GM12891 (cell line): ENCODE measurements at regions not wholly inside any gene's neighbourhood (a gene's known extent, or its start where the extent isn't known, plus 50 kb on each side); places are given as distances from the start of the nearest gene placed in this dataset.

ENCODE experiments used
- DNase-seq: peaks from one replicate; pipeline ENCODE4 v3.0.0; 2011; ENCODE audit warnings: low spot score; ENCODE audit not compliant: insufficient read length
- FAIRE-seq: peaks from 2 replicates; lab custom pipeline; 2011; peaks lifted over from hg19 to GRCh38; lab: Jason Lieb, UNC
- PAX5 ChIP-seq: IDR thresholded peaks from 2 replicates; pipeline ENCODE4 v1.6.1; 2011; ENCODE audit warnings: low read length, moderate library complexity, mild to moderate bottlenecking; ENCODE audit not compliant: insufficient read depth, severe bottlenecking
- POLR2A ChIP-seq: IDR thresholded peaks from 2 replicates; pipeline ENCODE4 v1.6.1; 2011; ENCODE audit warnings: low read depth, low read length, control low read depth
- POLR2AphosphoS5 ChIP-seq: IDR thresholded peaks from 2 replicates; pipeline ENCODE4 v1.6.1; 2011; ENCODE audit warnings: low read depth, low read length, control low read depth
- POU2F2 ChIP-seq: IDR thresholded peaks from 2 replicates; pipeline ENCODE4 v1.6.1; 2011; ENCODE audit warnings: low read depth, mild to moderate bottlenecking, control low read depth, low read length, moderate library complexity
- SPI1 ChIP-seq: IDR thresholded peaks from 2 replicates; pipeline ENCODE4 v1.6.1; 2011; ENCODE audit warnings: low read depth, low read length, control low read depth
- TAF1 ChIP-seq: IDR thresholded peaks from 2 replicates; pipeline ENCODE4 v1.6.1; 2011; ENCODE audit warnings: low read depth, low read length, control low read depth

- DNase-seq (no peak), FAIRE-seq (no peak)
- TF ChIP-seq POU2F2 = no peak
- TF ChIP-seq POLR2AphosphoS5 = no peak
- no peak for TF ChIP-seq POLR2A
- no peak for TF ChIP-seq TAF1
- TF ChIP-seq PAX5 = no peak
- no peak for TF ChIP-seq SPI1
Observed at GRCh38 chr16:14370736-14371234, 259.3 kb downstream of the PARN start.

DNA sequence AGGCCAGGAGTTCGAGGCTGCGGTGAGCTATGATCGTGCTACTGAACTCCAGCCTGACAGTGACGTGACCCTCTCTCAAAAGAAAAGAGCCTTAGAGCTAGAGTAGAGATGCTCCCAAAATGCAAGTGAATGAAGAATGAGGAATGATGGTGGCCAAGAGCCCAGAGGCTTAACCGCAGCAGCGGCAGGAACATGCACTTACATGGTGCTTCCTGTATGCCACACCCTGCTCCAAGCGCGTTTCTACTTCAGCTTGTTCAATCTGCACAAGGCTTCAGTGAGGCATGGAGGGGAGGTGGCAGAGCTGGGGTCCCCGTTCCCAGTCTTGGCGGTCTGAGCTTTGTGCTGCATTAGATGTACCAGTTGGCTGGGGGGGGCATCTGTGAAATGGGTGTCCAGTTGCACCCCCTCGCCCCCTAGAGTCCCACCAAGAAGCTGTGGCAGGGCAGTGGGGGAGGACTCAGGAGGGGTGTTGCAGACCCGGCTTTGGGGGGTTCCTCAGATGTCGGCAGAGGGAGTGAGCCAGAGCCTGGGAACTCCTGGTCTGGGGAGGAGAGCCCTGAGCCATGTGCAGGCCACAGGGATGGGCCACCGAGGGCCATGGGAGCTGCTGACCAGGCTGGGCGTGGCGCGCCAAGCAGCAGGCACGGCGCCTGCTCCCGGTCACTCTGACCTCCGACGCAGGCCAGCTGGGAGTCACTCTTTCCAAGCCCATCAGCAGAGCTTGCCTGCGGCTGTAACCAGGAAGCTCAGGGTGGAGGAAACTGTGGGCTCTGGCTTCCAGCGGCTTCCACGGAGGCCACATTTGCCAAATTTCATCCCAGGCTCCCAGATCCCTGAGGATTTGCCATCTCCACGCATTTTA is 260.1 kb downstream of the PARN start:
- DNase-seq (no peak), FAIRE-seq (no peak)
- TF ChIP-seq POLR2A (no peak), TAF1 (no peak), PAX5 (no peak), SPI1 (no peak), POU2F2 (no peak)

DNA sequence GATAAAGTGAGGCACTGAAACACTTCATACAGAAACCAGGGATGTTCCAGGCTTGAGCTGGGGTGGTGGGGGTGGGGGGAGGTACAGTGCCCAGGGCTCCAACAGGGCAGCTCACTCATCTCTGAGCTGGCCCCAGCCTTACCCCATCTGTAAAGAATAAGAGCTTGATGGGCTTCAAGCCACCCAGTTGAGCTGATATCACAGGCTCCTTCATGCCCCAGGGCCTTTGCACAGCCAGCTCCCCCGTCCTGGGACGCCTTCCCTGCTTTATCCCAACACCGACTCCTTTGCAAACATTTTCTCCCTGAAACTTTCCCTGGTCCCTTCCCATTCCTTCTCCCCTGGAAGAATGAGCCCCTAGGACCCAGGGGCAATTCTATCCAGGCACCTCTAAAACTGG is 261.7 kb downstream of the PARN start:
- FAIRE-seq = no peak
- TF ChIP-seq TAF1 = no peak
- no peak for TF ChIP-seq POU2F2
- no peak for TF ChIP-seq POLR2AphosphoS5
- TF ChIP-seq POLR2A = no peak
- no peak for TF ChIP-seq PAX5
- TF ChIP-seq SPI1 = no peak

GRCh38 chr16:14366974-14367707 is 262.9 kb downstream of the PARN start:
- TF ChIP-seq PAX5 (no peak), TAF1 (no peak)
- no peak for DNase-seq
- no peak for FAIRE-seq

More for the DNA sequence above, 261.7 kb downstream of the PARN start:
- no peak for DNase-seq

DNA sequence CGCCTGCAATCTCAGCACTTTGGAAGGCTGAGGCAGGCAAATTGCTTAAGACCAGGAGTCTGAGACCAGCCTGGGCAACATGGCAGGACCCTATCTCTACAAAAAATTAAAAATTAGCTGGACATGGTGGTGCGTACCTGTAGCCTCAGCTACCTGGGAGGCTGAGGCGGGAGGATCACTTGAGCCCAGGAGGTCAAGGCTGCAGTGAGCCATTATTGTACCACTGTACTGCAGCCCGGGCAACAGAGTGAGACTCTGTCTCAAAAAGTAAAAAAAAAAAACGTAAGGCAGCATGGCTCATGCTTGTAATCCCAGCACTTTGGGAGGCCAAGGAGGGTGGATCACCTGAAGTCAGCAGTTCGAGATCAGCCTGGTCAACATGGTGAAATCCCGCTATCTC is 263.6 kb downstream of the PARN start:
- no peak for FAIRE-seq
- DNase-seq = no peak
- no peak for TF ChIP-seq TAF1
- no peak for TF ChIP-seq POU2F2
- TF ChIP-seq SPI1 = no peak
- no peak for TF ChIP-seq PAX5
- no peak for TF ChIP-seq POLR2A
- no peak for TF ChIP-seq POLR2AphosphoS5

- FAIRE-seq (no peak), DNase-seq (no peak)
- TF ChIP-seq POLR2AphosphoS5 = no peak
- TF ChIP-seq SPI1 = no peak
- no peak for TF ChIP-seq POLR2A
- TF ChIP-seq TAF1 = no peak
- no peak for TF ChIP-seq PAX5
- no peak for TF ChIP-seq POU2F2
Observed at GRCh38 chr16:14365200-14365851, 264.7 kb downstream of the PARN start.

DNA sequence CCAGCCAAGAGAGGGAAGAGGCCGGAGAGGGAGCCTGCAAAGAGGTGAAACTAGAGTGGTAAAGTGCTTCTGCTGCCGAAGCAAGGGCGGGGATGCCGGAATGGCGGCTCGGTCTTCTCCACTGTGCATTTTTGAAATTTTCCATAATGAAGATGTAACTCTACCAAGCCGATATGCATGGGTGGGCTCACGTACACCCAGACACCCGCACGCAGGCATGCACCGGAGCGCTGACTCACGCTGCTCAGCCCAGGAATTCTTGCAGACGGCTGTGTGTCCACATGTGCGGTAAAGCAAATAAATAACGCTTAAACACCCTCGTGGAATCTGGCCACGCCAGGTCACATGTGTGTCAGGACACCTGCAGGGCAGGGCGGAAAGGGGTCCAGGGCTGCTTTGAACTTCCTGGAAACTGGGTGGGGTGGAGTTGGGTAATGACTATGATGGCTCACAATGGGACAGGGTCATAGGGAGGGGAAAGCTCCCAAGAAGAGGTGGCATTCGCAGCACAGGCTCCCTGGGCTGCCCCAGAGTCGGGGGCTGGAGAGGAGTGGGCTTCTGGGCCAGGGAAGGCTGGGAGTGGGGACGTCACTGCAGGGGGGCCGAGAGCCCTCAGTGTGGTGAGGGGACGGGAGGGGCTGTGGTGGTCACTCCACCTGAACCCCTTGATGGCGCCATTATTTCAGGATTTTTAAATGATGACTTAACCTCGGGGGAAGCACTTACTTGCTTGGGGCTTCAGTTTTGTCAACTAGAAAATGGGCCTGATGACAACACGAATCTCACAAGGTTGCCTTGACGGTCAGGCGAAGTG is 265.5 kb downstream of the PARN start:
- DNase-seq = no peak
- no peak for FAIRE-seq
- no peak for TF ChIP-seq POLR2A
- no peak for TF ChIP-seq SPI1
- no peak for TF ChIP-seq TAF1
- no peak for TF ChIP-seq PAX5
- TF ChIP-seq POU2F2 = no peak
- TF ChIP-seq POLR2AphosphoS5 = no peak

GRCh38 chr16:14364112-14364385 is 266.0 kb downstream of the PARN start:
- DNase-seq = no peak
- no peak for FAIRE-seq
- no peak for TF ChIP-seq SPI1
